ENCODE measurements at regions not wholly inside any gene's neighbourhood (a gene's known extent, or its start where the extent isn't known, plus 50 kb on each side); places are given as distances from the start of the nearest gene placed in this dataset.
A peak's percentile ranks its signal among the peaks of the same experiment; 100 is the strongest.
"Not testable (repeated sequence)": the region's sequence is repeated elsewhere in the genome, so short reads cannot be mapped to it uniquely, and the experiment has no call there.

DNA sequence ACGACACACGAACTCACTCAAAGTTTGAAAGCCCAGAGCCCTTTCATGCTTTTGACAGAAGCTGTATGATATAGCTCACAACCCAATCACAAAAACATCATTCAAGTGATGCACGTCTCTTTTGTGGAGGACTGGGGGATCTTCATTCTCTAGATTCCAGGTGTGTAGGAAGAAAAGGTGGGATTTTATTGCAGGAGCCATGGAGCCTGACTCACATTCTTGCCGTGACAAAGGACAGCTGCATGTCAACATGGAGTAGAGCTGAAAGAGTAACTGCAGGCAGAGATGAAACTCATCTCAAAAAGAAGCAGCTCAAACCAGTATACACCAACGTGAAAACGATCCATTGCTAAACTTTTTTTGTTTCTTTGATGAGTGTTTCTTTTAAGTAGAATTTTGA is 50.9 kb upstream of the PDE1A start:
- DNase-seq, result no peak

DNA sequence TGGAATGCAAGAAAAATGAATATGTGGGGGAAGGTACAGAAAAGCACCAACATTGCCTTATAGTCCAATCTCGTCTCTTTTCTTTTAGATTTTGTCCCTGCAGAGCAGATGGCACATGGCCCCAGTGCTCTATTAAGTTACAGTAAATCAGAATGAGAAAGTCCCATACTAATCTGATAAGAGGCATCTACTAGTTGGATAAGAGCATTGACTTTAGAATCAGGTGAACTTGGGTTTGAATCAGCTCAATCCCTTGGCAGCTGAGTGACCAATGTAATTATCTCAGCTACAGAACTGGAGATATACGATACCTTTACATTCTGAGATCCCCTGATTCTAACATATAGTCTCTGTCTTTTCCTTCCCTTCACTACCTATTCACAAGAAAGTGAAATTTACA is 54.8 kb upstream of the PDE1A start:
- DNase-seq, result no peak

DNA sequence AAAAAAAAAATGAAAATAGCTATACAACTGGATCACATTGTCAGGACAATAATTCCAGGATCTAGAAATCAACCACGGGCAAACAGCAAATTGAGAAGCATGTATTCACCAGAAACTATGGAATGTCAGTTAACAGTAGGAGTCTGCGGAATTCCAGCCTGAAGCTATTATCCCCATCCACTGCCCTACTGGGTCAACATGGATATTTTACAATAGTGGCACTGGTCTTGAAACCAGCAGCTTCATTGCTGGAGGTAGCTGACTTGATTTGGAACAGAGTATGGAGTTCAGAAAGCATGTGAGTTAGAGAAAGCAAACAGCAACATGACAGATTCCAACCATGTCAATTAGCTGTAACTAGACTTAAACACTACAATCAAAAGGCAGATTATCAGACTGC is 55.7 kb upstream of the PDE1A start:
- DNase-seq, result peak; percentile 34

DNA sequence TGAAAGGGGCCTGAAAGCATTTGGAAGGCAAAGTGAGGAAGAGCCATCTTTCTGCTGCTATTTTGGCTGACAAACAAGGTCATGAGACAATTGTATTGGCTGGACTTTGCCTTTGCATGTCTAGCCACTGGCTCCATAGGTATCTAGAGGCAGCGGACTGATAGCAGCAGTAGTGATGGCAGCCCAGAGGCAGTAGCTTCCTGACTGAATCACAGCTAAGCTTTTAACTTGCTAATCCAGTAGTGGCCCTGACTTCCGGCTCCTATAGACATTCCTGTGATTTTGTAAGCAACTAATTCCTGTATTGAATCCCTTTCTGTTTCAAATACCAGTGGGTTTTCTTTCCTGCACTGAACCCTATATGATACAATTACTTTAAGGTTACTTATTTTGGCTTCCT is 69.8 kb upstream of the PDE1A start:
- DNase-seq, result no peak

DNA sequence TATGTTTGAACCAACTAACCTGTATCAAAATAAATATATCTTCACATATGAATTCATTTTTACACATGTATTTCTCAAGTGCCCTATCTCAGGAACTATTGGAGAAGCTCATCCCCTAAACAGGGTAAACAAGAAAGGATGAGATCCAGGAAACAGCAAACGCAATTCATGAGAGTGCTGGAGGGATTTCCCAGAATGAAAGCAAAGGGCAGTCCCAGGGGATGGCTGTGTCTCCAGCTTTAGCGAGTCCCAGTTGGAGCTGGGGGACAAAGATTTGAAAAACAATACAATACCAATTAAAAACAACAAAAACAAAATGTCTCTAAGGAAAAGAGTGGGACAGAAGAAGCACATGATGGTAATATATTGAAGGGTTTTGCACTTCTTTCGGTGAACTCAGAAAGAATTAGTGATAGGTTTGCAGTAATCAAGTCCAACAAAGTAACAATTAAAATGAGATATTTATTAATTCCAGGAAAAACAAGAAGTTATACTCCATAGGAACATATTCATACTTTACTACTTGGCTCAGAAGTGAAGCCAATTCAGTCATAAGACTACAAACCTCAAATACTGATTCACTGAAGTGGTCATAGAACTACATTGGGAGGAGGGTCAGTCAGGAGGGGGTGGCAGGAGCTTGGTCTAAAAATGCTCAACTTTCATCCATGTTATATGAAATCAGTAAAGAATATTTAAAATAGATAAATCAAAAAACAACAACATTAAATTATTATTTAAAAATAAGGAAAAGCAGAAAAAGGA is 73.1 kb upstream of the PDE1A start:
- DNase-seq, result no peak

DNA sequence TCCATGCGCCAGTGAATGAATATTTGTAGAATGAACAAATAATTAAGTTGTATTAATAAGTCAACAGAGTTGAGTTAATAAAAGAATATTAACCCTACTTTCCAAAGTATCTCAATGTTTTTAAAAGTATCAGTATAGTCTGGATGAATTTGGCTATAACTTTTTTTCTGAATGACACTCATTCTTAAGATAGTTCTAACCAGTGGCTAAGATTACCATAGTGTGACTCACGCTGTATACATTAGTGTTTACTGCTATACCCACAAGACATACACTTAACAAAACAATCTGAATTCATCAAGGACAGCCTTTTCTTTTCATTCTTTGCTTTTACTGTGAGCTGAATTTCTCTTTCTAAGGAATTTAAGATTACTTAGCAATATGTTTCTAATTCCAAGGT is 77.0 kb upstream of the PDE1A start:
- DNase-seq, result no peak

DNA sequence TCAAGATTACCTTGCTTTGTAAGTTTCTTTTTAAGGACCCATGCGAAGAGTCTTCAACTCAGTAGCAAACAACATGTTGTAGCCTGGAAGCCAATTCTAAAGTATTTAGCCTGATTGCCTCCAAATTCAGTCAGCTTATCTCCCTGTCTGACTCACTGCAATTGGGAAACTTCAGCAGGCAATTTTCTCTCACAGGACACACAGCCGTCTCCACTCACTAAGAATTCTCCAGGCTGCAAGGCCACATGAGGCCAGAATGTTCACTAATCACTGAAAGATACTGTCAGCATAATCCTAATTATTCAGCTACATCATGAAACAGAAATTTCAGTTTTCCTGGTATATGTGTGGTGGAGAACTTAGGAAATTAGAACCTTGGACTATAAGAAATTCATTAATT is 78.1 kb upstream of the PDE1A start:
- DNase-seq, result no peak

DNA sequence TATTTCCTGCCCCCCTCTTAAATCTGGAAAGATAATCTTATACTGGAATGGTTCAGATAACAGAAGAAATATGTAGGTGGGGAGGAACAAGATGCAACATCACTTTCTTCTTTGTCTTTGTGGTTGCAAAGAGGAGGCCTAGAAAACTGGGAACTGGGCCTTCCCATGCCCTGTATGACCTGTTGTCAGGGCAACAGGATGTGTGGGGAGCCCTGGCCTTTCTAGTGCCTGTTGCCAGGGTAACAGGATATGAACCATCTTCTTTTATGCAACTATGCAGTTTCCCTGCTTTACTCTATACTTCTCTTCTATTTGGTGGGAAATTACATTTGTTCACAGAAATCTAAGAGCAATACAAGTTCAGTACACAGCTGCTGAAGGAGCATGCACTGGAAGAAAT is 79.8 kb upstream of the PDE1A start:
- peak; percentile 20 for DNase-seq

DNA sequence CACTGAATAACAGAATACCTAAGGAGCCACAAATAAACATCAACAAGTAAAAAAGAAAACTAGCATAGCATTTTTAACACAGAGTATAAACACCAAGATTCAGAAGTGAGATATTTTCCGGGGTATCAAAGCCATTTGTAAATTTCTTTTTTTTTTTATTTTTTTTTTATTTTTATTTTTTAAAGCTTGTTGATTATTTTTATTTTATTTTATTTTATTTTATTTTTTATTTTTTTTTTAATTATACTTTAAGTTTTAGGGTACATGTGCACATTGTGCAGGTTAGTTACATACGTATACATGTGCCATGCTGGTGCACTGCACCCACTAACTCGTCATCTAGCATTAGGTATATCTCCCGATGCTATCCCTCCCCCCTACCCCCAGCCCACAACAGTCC is 81.7 kb upstream of the PDE1A start:
- not testable (repeated sequence) for DNase-seq

DNA sequence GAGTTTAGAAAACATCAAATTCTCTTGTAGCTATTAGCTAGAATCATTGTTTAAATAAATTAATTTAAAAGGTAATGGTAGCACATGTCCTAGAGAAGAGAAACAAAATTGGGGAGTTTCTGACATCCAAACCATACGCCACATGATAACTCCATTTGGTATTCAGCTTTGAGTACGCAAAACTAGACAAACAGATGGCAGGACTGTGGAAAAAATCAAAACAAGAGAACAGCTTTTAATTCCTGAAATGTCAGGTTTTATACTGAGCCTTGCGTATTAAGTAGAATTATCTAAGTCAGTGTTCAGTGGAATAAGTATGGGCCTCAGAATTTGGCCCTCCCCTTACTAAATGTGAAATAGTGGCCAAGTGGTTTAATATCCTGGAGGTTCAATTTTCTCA is 82.4 kb upstream of the PDE1A start:
- DNase-seq, result no peak

DNA sequence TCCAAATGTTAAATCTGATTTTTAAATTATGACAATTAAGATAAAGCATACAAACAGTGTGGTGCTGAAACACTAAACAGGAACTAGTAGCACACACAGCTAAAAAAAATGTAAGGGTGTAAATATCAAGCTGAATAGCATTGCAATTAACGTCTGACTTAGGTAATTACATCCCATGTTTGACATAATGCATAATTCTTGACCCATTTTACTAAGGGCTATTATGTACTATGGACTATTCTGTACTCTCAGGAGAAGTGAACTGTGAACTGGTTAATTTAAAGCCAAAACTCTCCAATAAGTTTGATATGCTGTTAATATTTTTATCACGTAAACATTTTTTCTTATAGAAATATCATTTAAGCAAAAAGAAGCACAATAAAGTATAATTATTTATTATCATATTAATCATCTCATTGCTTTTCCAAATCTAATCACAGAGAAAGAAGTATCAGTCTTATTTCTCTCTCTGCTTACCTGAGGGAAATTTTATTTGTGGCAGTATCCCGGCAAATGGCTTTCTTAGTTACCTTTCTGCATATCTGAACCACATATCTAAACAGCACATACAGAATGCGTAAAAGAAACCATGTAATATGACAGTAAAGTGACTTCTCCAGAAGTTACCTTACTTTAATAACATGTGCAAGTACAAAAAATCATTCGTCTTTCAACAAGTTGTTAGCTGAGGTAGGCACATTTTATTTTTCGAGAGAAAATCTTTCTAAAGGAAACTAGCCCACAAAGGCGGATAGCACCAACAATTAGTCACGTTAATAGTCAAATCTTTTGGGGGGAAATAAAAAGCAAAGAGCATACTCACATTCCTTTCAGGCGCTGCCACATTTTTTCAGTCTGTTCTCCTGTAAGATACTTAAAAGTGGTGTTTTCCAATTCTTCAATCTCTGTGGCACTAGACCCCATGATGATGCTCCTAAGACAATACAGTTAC is 94.9 kb upstream of the PDE1A start:
- DNase-seq, result peak; percentile 71

DNA sequence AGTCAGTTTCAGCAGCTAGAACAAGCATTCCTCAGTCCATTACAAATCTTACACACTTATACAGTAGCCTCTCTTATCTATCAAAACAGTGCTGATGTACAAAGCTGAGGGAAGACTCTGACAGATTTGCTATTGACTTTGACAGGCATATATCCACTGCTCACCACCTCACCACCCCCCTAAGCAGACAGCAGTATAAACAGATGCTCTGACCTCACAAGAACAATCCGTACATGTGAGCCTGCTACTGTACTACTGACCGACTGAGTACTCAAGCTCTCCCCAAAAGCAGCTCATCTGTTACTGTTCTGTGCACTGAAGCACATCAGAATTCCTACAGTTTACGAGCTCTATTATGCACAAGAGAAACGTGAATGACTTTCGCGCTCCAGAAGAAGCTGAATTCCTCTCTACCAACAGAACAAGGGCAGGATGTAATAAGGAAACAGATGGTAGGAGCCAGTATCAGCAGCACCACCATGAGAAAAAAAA is 95.6 kb upstream of the PDE1A start:
- peak; percentile 80 for DNase-seq

DNA sequence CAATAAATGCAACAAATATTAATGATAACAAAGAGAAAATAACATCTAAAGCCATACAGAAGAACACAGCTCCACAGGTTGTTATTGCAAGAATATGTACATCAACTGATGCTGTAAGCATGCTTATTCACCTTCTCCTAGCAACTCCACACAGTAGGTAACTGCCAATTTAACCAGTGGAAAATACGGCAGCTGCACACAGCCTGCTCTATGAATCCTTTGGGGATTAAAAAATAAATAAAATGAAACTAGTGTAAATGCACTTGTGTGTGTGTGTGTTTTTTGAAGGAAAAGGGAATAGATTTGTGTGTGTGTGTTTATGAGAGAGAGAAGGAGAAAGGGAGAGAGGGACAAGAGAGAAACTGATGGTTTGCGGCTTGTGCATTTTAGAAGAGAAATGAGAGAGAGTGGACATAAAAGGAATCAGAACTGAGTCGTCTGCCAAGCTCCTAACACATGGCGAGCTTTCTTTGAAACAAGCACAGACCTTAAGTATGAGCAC is 96.2 kb upstream of the PDE1A start:
- DNase-seq, result peak; percentile 59

DNA sequence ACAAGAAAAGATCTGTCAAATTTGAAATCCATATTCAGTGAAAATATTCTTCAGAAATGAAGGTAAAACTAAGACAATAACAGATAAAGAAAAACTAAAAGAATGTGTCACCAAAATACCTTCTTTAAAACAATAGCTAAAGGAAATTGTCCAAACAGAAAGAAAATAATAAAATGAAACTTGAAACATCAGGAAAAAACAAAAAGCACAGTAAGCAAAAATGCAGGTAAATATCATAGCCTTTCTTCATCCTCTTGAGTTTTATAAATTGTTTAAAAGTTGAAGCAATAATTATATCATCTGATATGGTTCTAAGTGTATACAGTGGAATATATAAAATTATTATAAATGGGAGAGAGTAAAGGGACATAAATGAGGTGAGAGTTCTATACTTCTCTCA is 103.8 kb upstream of the PDE1A start:
- DNase-seq, result no peak

DNA sequence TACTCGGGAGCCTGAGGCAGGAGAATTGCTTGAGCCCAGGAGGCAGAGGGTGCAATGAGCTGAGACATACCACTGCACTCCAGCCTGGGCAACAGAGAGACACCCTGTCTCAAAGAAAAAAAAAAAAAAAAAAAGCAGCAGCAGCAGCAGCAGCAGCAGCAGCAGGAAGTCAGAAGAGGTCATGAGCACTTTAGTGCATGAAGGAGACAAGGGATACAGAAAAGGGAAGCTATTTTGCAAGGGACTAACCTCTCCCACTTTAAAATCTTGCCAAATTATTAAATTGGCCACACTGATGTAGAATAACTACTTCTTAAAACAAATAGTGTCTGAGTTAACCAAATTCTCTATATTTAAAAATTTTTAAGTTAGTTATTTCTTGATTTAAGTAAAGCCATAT is 113.4 kb upstream of the PDE1A start:
- DNase-seq, result no peak

DNA sequence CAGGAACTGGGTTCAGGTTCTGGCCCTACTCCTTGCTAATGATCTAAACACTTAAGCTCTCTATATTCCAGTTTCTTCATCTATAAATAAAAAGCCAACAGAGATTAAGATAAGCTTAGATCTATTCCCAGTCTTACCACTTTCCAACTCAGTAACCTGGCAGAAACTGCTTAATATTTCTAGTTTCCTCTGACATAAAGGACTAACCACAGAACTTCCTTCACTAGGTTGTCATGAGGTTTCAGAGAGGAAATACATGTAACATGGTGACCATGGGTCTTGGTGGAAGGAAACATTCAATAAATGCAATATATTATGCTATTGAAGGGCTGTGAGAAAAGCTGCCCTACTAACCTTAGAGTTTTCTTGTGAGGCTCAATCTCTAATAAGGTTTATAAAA is 114.4 kb upstream of the PDE1A start:
- DNase-seq, result no peak

DNA sequence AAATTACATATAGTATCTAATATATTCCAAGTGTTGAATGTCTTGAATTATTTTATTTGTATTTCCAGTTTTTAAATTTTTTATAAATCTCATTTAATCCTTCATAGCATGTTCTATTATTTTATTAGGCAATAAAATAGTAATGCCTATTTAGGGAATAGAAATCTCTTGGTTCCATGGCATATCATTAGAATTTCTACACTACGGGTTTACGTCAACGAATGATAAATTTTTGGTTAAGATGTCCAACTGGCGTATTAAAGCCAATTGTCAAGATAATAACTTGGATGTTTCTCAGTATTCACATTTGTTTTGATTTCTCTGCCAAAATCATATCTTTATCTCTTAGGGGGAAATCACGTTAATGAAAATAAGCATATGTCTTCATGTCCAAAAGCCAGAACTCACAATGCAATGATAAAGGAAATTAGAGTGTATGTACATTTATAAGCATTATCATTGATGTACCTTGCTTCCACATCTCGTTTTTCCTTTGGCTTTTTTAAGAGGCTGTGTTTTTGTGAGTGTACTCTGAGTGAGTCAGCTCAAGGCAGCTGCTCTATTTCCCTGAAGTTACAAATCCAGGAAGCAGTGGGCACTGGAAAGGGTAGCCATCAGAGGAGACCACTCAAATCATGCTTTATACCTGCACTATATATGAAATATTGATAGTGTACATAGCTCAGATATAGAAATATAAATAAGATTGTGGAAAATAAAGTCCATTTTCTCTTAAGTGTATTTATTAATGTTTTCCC is 115.8 kb upstream of the PDE1A start:
- DNase-seq, result no peak

DNA sequence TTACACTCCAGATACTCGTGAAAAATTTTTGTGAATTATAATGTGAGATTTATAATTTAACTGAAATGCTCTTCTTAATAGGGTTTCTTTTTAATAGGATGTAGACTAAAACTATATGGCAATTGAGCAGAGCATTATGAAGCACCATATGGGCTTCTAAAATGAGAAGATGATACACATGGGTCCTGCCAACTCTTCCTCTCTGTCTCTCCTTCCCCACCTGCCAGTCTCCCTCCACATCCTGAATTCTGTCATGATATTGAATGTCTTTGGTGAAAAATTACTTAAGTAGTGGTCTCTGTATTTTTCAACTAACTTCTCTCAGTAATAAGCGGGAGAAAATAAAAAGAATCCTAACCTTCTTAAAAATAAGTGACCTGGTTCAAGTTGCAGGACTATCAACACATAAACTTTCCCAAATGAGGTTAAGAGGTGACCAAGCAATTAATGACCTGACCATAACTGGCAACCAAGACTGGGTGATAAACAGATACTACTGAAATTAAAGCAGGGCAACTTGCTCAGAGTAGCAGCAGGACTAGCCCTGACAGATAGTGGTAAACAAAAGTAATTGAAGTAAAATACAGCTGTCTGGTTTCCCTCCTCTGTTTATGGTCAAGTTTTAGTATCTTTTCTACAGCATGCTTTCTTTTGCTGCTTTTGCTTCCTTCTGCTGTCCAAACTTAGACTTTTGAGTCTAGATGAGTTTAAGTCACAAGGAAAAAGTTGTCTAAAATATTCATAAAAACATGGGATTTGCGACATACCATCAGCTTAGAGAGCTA is 117.1 kb upstream of the PDE1A start:
- DNase-seq, result no peak

DNA sequence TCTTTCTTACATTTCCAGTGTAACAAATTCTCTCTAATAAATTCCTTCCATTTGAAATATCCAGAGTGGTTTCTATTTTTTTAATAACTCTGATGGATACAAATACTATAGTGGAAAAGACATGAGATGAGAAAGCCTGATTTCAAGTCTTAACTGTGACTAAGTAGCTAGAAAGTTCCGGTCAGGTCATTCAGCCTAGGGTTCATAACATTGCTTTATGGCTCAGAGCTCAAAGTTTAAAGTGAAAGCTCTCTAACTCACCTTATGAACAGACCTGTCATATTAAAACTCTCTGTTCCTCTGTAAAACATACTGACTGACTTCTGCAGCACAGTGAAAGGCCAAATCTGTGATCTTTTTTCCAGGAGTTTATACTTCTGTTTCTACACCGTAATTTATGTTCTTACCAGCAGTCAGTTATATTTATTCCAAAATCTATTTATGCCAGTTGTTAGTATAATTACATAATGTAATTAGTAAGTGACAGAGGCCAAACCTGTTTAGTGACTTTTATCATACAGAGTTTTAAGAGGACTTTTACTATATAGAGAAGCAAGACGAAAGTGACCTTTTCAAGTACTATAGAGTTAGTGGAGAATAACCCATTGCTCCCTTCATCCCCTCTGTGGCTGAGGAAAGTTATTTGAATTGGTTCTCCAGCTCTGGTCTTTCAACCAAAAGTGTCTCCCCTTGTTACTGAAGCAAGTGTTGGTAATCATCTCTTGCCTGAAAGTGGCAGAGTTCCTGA is 118.8 kb upstream of the PDE1A start:
- no peak for DNase-seq

DNA sequence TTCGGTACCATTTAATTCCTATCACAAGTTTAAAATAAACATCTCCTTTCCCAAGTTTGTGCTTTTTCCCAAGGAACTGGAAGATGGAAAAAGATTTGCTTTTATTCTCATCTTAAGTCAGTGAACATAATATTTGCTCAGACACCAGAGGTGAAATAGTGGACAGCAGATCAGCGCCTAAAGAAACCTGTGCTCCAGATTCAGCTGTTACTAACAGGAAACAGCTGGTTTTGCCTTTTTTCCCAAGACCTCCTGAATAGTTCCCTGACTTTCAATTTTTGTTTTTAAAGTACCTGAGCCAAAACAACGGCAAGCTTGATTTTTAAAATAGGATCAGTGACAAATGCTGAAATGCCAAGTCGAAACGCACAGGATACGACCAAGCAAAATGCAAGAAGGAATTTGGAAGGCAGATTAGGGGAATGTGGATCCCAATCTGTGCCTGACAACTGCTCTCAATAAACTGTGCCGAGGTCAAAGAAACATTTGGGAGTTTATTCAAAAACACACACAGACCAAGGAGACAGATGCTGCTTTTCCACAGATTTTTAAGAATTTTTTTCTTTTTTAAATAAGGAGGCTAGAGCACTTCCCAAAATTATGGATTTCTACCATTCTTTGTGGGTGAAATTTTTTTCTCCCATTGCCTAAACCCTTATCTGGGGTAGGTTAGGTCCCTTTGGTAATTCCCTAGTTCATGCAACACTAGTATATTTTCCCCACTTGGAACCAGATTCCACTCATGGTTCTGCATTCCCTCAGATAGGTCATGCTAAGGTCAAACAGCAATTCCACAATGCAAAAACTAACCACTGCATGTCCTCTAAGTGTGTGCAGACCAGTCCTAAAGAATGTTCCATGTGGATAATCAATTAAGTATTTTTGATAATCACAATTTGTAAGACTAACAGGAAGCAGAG is 121.5 kb upstream of the PDE1A start:
- DNase-seq, result no peak
